Stimulated activated CD4-positive, alpha-beta T cell treated with anti-CD3 and anti-CD28 coated beads, TNF-alpha, amount 100 ng/mL, for 48 hours (primary cell): ENCODE measurements at regions not wholly inside any gene's neighbourhood (a gene's known extent, or its start where the extent isn't known, plus 50 kb on each side); places are given as distances from the start of the nearest gene placed in this dataset.
"Not testable (repeated sequence)": the region's sequence is repeated elsewhere in the genome, so short reads cannot be mapped to it uniquely, and the experiment has no call there.

Experiments used
- DNase-seq, 3 donors: peaks; one replicate each; pipeline ENCODE4 v3.0.0-alpha.2; 2020; ENCODE audit warnings: low read depth in 3 of 3

- no peak for DNase-seq
Observed at GRCh38 chr22:34308101-34308500, 387.8 kb upstream of the LARGE1 start.

GRCh38 chr22:34319346-34319745 is 399.1 kb upstream of the LARGE1 start:
- no peak for DNase-seq

DNA sequence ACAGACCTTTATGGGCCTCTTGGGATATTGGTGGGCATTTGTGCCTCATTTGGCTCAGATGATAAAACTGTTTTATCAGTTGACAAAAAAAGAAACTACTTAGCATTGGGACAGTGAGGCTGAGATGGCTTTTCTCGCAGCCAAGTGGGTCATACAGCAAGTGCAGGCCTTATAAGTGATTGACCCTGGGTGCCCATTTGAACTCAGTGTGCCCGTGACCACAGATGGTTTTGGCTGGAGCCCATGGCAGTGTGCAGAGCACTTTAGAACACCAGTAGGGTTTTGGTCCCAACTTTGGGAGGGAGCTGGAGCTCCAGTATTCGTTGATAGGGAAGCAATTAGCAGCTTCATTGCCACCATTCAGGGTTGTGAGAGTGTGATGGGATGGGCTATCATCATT is 404.5 kb upstream of the LARGE1 start:
- DNase-seq, result no peak

GRCh38 chr22:34326901-34327300 is 406.6 kb upstream of the LARGE1 start:
- no peak for DNase-seq

GRCh38 chr22:34330432-34330831 is 410.2 kb upstream of the LARGE1 start:
- DNase-seq, result no peak

DNA sequence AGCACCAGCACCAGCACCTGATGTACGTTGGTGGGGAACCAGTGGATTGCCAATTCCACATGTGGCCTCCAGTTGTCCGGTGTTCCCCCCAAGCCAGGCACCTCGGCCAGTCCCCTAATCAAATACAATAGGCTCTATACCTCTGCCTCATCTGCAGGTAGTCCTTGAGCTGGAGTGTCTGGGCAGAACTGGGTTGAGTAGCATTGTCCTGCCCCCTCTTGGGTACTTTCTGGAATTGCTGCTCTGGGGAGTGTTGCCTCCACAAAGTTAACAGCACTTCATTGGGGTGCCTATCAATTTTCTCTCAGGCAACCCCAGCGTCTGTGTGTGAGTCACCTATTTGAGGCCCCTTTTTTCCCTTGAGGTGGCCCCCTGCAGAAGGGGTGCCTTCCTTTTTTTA is 413.0 kb upstream of the LARGE1 start:
- DNase-seq, result no peak

DNA sequence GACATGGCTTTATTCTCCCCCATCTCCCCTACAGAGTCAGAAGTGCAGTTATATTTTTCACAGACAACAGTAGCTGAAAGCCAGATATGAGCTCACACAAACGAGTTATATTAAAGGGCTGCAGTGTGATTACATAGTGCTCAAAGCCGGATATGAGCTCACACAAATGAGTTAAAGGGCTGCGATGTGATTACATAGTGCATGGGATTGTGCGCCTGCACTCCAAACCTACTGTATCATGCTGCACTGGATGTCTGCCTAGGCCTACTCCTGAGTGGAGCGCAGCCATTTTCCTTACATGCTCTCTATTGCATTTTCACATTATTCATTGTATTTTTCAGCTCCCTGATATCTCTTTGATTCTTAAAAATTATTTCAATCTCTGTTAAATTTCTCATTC is 414.6 kb upstream of the LARGE1 start:
- no peak for DNase-seq

- DNase-seq, result no peak
Observed at GRCh38 chr22:34344702-34345101, 424.4 kb upstream of the LARGE1 start.

DNA sequence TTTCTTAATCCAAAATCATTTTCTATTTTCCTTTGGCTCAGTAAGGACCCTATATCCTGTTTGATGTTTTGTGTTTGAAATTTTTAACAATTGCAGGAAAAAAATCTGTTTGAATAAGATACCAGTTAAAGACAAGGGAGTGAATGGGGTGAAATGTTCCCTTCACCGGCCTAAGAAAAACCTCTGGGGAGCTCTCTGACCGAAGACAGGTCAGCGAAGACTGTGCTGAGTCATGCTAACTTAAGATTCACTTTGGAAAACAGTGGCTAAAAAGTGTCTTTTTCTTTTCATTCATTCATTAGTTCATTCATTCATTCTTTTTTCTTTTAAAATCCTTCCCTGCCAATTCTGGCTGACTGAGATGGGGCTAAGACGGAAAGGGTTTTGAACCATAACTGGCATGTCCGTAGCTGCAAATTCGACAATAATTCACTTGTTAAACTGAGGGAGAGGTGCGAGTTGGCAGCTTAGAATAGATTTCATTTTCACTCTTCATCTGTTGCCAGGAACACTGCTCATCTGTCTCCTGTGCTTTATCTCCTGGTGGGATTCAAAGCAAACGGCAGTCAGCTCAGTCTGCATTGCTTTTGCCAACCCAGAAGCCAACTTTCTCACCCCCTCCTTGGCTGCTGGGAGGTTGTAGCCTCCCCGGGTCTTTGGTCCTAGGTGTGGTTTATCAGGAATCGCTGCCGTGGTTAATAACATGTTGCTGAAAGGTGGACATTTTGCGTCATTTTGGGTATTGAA is 434.0 kb upstream of the LARGE1 start:
- DNase-seq, result no peak

DNA sequence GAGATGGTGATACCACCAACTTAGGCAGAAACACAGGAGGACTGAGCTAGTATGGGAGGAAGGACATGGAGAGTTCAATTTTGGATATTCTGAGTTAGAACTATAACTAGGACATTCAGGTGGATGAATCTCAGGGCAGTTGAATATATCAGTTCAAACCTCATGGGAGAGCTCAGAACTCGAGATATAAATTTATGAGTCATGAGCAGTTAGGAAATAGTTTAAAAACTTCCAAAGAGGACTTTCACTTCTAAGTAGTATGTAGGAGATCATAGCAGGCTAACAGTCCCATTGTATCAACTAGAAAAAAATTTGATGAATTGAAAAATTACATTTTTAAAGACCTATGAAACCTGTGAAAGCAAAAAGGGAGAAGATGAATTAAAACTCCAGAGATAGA is 436.2 kb upstream of the LARGE1 start:
- no peak for DNase-seq

- no peak for DNase-seq
Observed at GRCh38 chr22:34370711-34371110, 450.4 kb upstream of the LARGE1 start.

GRCh38 chr22:34379825-34380224 is 459.5 kb upstream of the LARGE1 start:
- DNase-seq, result no peak

GRCh38 chr22:34380532-34380931 is 460.3 kb upstream of the LARGE1 start:
- no peak for DNase-seq

GRCh38 chr22:34390400-34390799 is 470.1 kb upstream of the LARGE1 start:
- DNase-seq, result no peak

DNA sequence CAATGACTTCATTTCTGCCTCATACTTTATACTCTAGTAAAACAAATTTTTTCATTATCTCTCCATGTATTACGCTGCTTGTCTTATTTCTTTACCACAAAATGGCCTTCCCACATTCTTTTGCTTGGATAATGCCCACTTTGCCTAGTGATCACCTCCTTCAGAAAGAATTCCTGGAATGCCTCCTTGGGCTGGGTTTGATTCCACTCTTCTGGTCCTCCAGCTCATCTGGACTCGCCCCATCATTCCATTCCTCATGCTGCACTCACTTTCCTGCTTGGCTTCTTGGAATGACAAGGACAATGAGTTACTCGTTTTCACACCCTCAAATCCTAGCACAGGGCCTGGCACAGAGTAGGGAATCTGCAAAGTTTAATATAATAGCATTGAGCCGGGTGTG is 475.1 kb upstream of the LARGE1 start:
- no peak for DNase-seq

- no peak for DNase-seq
Observed at GRCh38 chr22:34403667-34404066, 483.4 kb upstream of the LARGE1 start.

- no peak for DNase-seq
Observed at GRCh38 chr22:34410111-34410510, 489.8 kb upstream of the LARGE1 start.

GRCh38 chr22:34414467-34415440 is 494.5 kb upstream of the LARGE1 start:
- peak in 2 of 3 donors; percentile 8 to 22 for DNase-seq

- DNase-seq, result no peak
Observed at GRCh38 chr22:34416022-34416860, 496.0 kb upstream of the LARGE1 start.

GRCh38 chr22:34422948-34423347 is 502.7 kb upstream of the LARGE1 start:
- DNase-seq, result not testable (repeated sequence)

- DNase-seq, result no peak
Observed at GRCh38 chr22:34427436-34427835, 507.2 kb upstream of the LARGE1 start.

DNA sequence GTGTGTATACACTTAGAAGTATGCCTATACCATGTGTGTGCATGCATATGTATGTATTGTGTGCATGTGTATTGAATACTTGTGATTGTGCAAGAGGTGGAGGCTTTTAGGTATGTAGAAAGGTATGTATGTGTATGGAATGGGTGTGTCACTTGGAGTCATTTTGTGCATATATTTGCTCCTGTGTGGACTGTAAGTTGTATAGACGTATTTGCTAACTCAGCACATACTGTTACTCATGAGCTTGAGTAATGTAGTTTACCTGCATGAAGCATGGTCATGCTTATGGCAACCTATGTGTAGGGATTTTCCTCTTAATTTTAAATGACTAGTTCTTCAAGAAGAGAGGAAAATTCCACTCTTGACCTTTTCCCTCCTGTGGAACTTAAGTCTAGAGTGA is 507.6 kb upstream of the LARGE1 start:
- no peak for DNase-seq
